ENCODE measurements at regions not wholly inside any gene's neighbourhood (a gene's known extent, or its start where the extent isn't known, plus 50 kb on each side); places are given as distances from the start of the nearest gene placed in this dataset.
"Not testable (repeated sequence)": the region's sequence is repeated elsewhere in the genome, so short reads cannot be mapped to it uniquely, and the experiment has no call there.

- no peak for FAIRE-seq
These were observed 443.1 kb upstream of the FMR1 start for GRCh38 chrX:147468600-147468999.

- FAIRE-seq = no peak
These were observed 435.7 kb upstream of the FMR1 start for GRCh38 chrX:147476008-147476407.

GRCh38 chrX:147478899-147479298, 432.8 kb upstream of the FMR1 start:
- no peak for FAIRE-seq

GRCh38 chrX:147485207-147485606, 426.5 kb upstream of the FMR1 start:
- no peak for FAIRE-seq

- FAIRE-seq = no peak
These were observed 417.4 kb upstream of the FMR1 start for GRCh38 chrX:147494365-147494764.

GRCh38 chrX:147498796-147499195, 412.9 kb upstream of the FMR1 start:
- FAIRE-seq = no peak

GRCh38 chrX:147522981-147523380, 388.7 kb upstream of the FMR1 start:
- no peak for FAIRE-seq

GRCh38 chrX:147533426-147533825, 378.3 kb upstream of the FMR1 start:
- FAIRE-seq = no peak

GRCh38 chrX:147537172-147537571, 374.5 kb upstream of the FMR1 start:
- FAIRE-seq = no peak

- FAIRE-seq = not testable (repeated sequence)
These were observed 363.7 kb upstream of the FMR1 start for GRCh38 chrX:147548023-147548422.

- FAIRE-seq = no peak
These were observed 361.5 kb upstream of the FMR1 start for GRCh38 chrX:147550217-147550616.

GRCh38 chrX:147559191-147559590, 352.5 kb upstream of the FMR1 start:
- FAIRE-seq = no peak

- FAIRE-seq = peak; percentile 41
These were observed 346.5 kb upstream of the FMR1 start for GRCh38 chrX:147565237-147565636.

GRCh38 chrX:147570483-147570882, 341.2 kb upstream of the FMR1 start:
- no peak for FAIRE-seq

- no peak for FAIRE-seq
These were observed 338.5 kb upstream of the FMR1 start for GRCh38 chrX:147573266-147573665.

GRCh38 chrX:147602176-147602696, 309.5 kb upstream of the FMR1 start:
- FAIRE-seq = no peak

GRCh38 chrX:147626605-147627004, 285.1 kb upstream of the FMR1 start:
- no peak for FAIRE-seq

- no peak for FAIRE-seq
These were observed 276.5 kb upstream of the FMR1 start for GRCh38 chrX:147635186-147635585.

- FAIRE-seq = no peak
These were observed 274.5 kb upstream of the FMR1 start for GRCh38 chrX:147637190-147637589.

GRCh38 chrX:147646949-147647723, 264.6 kb upstream of the FMR1 start:
- no peak for FAIRE-seq

- FAIRE-seq = no peak
These were observed 235.9 kb upstream of the FMR1 start for GRCh38 chrX:147675819-147676218.

GRCh38 chrX:147679356-147680005, 232.2 kb upstream of the FMR1 start:
- FAIRE-seq = no peak

GRCh38 chrX:147680251-147680650, 231.5 kb upstream of the FMR1 start:
- FAIRE-seq = no peak

GRCh38 chrX:147693511-147693910, 218.2 kb upstream of the FMR1 start:
- FAIRE-seq = no peak

Measured in islet of Langerhans (tissue), 1 donor.